GM13976 (cell line): ENCODE measurements at regions not wholly inside any gene's neighbourhood (a gene's known extent, or its start where the extent isn't known, plus 50 kb on each side); places are given as distances from the start of the nearest gene placed in this dataset.

ENCODE experiments used
- DNase-seq: peaks from one replicate; pipeline ENCODE4 v3.0.0; 2012; ENCODE audit warnings: low spot score
- in situ Hi-C: fragments of 300-500 bp; cut with MboI; formaldehyde crosslinking; loops from one replicate; pipeline ENCODE4 v1.12.0; 2022; ENCODE audit warnings: low sequenced_read_pairs, mixed read lengths, inconsistent platforms; ENCODE audit not compliant: unreplicated experiment
- TF ChIP-seq, protein P1 (sequence below): IDR thresholded peaks from 2 replicates; pipeline ENCODE4 v1.5.1; 2012; ENCODE audit warnings: borderline replicate concordance, mild to moderate bottlenecking; ENCODE audit not compliant: insufficient read depth; ENCODE audit errors: extremely low read depth, missing control alignments, control extremely low read depth

GRCh38 chr4:136713140-136713539 is 819.2 kb downstream of the PCDH18 start:
- TF ChIP-seq, protein P1, sequence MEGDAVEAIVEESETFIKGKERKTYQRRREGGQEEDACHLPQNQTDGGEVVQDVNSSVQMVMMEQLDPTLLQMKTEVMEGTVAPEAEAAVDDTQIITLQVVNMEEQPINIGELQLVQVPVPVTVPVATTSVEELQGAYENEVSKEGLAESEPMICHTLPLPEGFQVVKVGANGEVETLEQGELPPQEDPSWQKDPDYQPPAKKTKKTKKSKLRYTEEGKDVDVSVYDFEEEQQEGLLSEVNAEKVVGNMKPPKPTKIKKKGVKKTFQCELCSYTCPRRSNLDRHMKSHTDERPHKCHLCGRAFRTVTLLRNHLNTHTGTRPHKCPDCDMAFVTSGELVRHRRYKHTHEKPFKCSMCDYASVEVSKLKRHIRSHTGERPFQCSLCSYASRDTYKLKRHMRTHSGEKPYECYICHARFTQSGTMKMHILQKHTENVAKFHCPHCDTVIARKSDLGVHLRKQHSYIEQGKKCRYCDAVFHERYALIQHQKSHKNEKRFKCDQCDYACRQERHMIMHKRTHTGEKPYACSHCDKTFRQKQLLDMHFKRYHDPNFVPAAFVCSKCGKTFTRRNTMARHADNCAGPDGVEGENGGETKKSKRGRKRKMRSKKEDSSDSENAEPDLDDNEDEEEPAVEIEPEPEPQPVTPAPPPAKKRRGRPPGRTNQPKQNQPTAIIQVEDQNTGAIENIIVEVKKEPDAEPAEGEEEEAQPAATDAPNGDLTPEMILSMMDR, result no peak
- in situ Hi-C loops, result no loop called here
- DNase-seq, result peak; percentile 13

DNA sequence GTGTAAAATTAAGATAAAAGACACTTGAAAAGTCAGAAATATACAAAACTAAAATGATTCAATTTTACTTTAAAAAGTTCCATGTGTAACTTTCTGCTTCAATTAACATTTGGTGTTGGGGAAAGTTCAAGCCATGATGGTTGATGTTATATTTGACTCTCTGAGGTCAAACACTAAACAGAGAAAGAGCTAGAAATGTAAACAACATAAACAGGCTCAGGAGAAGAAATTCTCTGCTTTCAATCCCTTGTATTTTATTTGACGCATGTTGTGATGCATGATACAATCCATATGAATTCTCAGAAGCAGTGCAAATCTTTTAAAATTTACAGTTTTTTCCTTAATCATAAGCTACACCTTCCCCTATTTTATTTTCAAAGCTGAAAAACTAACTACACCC is 822.4 kb downstream of the PCDH18 start:
- DNase-seq, result no peak
- in situ Hi-C loops, result no loop called here
- TF ChIP-seq, protein P1, result no peak

GRCh38 chr4:136706942-136707341 is 825.4 kb downstream of the PCDH18 start:
- DNase-seq, result no peak
- in situ Hi-C loops, result no loop called here
- TF ChIP-seq, protein P1, result no peak

DNA sequence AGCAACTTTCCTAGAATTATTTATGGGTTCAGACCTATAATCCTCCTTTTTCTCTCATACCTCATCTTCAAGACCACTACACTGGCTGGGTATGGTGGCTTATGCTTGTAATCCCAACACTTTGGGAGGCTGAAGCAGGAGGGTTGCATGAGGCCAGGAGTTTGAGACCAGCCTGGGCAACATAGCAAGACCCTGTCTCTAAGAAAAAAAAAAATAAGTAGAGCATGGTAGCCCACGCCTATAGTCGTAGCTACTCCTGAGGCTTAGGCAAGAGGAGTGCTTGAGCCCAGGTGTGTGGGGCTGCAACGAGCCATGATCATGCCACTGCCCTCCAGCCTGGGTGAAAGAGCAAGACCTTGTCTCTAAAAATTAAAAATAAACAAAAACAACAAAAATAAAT is 832.4 kb downstream of the PCDH18 start:
- DNase-seq, result no peak
- TF ChIP-seq, protein P1, result no peak
- in situ Hi-C loops, result no loop called here

GRCh38 chr4:136691607-136692006 is 840.7 kb downstream of the PCDH18 start:
- no peak for DNase-seq
- TF ChIP-seq, protein P1, result no peak
- in situ Hi-C loops, result no loop called here

GRCh38 chr4:136690360-136690759 is 841.9 kb downstream of the PCDH18 start:
- in situ Hi-C loops, result no loop called here
- TF ChIP-seq, protein P1, result no peak

DNA sequence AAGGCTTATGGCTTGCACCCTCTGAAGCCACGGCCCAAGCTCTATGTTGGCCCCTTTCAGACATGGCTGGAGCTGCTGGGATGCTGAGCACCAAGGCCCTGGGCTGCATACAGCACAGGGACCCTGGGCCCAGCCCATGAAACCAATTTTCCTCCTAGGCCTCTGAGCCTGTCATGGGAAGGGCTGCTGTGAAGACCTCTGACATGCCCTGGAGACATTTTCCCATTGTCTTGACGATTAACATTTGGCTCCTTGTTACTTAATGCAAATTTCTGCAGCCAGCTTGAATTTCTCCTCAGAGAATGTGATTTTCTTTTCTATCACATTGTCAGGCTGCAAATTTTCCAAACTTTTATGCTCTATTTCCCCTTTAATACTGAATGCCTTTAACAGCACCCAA is 844.7 kb downstream of the PCDH18 start:
- no peak for DNase-seq
- in situ Hi-C loops, result no loop called here
- TF ChIP-seq, protein P1, result no peak

More at GRCh38 chr4:136690360-136690759, 841.9 kb downstream of the PCDH18 start:
- no peak for DNase-seq
